BE2C (cell line): ENCODE measurements at regions not wholly inside any gene's neighbourhood (a gene's known extent, or its start where the extent isn't known, plus 50 kb on each side); places are given as distances from the start of the nearest gene placed in this dataset.
A peak's percentile ranks its signal among the peaks of the same experiment; 100 is the strongest.

ENCODE experiments used
- DNase-seq: peaks from one replicate; pipeline ENCODE4 v3.0.0-alpha.2; 2020
- H3K27me3 ChIP-seq: fragments of 250-450 bp; sonication (Bioruptor Pico); 2 replicates; pipeline ENCODE4 v1.5.1; 2020; ENCODE audit warnings: mild to moderate bottlenecking
- H3K36me3 ChIP-seq: fragments of 250-450 bp; sonication (Bioruptor Pico); 2 replicates; pipeline ENCODE4 v1.5.1; 2020; ENCODE audit warnings: mild to moderate bottlenecking
- H3K4me1 ChIP-seq: fragments of 250-450 bp; sonication (Bioruptor Pico); 2 replicates; pipeline ENCODE4 v1.5.1; 2020
- H3K4me3 ChIP-seq: 2 replicates; pipeline ENCODE4 v1.5.1; 2011; ENCODE audit warnings: low read depth, low read length
- H3K9me3 ChIP-seq: fragments of 250-450 bp; sonication (Bioruptor Pico); 2 replicates; pipeline ENCODE4 v1.5.1; 2020
- TF ChIP-seq, protein P1 (sequence below): IDR thresholded peaks from 2 replicates; pipeline ENCODE4 v1.5.1; 2012; ENCODE audit warnings: mild to moderate bottlenecking, low read depth, low read length

DNA sequence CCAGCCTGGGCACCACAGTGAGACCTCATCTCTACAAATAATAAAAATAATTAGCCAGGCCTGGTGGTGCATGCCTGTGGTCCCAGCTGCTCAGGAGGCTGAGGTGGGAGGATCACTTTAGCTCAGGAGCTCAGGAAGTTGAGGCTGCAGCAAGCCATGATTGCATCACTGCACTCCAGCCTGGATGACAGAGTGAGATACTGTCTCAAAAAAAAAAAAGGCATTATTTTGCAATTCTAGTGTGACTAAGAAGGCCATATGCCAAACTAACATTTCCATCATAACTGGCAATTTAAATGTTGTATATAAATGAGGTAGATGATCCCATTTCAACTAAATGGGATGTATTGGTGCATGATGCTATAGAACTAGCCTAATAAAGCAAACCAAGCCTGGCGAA is 632.8 kb upstream of the KLF12 start:
- TF ChIP-seq, protein P1, sequence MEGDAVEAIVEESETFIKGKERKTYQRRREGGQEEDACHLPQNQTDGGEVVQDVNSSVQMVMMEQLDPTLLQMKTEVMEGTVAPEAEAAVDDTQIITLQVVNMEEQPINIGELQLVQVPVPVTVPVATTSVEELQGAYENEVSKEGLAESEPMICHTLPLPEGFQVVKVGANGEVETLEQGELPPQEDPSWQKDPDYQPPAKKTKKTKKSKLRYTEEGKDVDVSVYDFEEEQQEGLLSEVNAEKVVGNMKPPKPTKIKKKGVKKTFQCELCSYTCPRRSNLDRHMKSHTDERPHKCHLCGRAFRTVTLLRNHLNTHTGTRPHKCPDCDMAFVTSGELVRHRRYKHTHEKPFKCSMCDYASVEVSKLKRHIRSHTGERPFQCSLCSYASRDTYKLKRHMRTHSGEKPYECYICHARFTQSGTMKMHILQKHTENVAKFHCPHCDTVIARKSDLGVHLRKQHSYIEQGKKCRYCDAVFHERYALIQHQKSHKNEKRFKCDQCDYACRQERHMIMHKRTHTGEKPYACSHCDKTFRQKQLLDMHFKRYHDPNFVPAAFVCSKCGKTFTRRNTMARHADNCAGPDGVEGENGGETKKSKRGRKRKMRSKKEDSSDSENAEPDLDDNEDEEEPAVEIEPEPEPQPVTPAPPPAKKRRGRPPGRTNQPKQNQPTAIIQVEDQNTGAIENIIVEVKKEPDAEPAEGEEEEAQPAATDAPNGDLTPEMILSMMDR, result no peak
- Histone ChIP-seq H3K27me3 (no peaks in the 10 kb centered on the region), H3K4me3 (no peak overlapping the region), H3K36me3 (no peaks in the 10 kb centered on the region), H3K9me3 (no peaks in the 10 kb centered on the region), H3K4me1 (no peaks in the 10 kb centered on the region)
- no peak for DNase-seq

DNA sequence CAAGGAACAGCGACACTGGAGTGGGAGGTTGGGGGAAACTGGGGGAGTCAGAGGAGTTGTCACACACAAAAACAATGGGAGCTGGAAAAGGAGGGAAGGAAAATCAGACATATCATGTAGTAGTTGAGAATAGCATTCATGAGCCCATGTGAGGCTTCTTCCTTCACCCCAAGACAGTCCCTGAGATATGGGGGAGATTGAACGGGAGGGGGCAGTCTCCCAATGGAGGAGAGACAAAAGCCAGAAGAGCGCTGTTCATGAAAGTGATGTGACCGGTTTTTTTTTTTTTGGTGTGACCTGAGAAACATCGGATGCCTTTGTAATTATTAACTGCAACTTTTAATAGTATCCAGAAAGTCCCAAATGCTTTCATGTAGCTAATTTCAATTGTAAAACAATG is 631.8 kb upstream of the KLF12 start:
- H3K4me1 ChIP-seq, result no peaks in the 10 kb centered on the region
- no peak for DNase-seq
- TF ChIP-seq, protein P1, result no peak

GRCh38 chr13:74761801-74762757 is 627.9 kb upstream of the KLF12 start:
- TF ChIP-seq, protein P1, result no peak
- no peaks in the 10 kb centered on the region for H3K27me3 ChIP-seq
- DNase-seq, result no peak
- no peaks in the 10 kb centered on the region for H3K9me3 ChIP-seq
- H3K4me1 ChIP-seq, result no peaks in the 10 kb centered on the region
- no peaks in the 10 kb centered on the region for H3K36me3 ChIP-seq
- no peak overlapping the region for H3K4me3 ChIP-seq

More for the DNA sequence above, 631.8 kb upstream of the KLF12 start:
- Histone ChIP-seq H3K4me3 (no peak overlapping the region), H3K27me3 (no peaks in the 10 kb centered on the region), H3K9me3 (no peaks in the 10 kb centered on the region), H3K36me3 (no peaks in the 10 kb centered on the region)

- DNase-seq, result no peak
- H3K9me3 ChIP-seq, result no peaks in the 10 kb centered on the region
- no peaks in the 10 kb centered on the region for H3K36me3 ChIP-seq
- no peaks in the 10 kb centered on the region for H3K4me1 ChIP-seq
- no peak overlapping the region for H3K4me3 ChIP-seq
- no peaks in the 10 kb centered on the region for H3K27me3 ChIP-seq
- TF ChIP-seq, protein P1, result no peak
Measured at GRCh38 chr13:74758188-74758587, 624.0 kb upstream of the KLF12 start.

DNA sequence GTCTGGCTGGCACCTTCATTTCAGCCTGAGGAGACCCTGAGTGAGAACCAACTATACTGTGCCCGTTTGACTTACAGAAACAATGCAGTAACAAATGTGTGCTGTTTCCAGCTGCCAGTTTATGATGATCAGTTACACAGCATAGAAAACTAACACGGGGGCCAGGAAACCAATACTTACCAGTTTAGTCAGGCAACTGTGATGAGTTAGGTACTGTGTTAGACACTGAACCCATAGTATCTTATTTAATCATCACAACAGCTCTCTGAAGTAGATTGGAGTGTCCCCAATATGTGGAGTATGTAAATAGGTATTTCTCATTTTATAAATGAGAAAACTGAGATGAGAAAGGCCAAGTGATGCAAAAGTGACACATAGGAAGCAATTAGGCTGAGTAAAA is 620.9 kb upstream of the KLF12 start:
- TF ChIP-seq, protein P1, result no peak
- H3K4me3 ChIP-seq, result no peak overlapping the region
- H3K4me1 ChIP-seq, result peaks cover 7% of the 10 kb centered on the region
- no peaks in the 10 kb centered on the region for H3K36me3 ChIP-seq
- H3K27me3 ChIP-seq, result no peaks in the 10 kb centered on the region
- no peaks in the 10 kb centered on the region for H3K9me3 ChIP-seq
- no peak for DNase-seq

GRCh38 chr13:74751739-74752138 is 617.5 kb upstream of the KLF12 start:
- TF ChIP-seq, protein P1, result peak; percentile 28; the same call in 1 of the 2 replicates
- Histone ChIP-seq H3K4me3 (no peak overlapping the region; the same call in 1 of the 2 replicates), H3K36me3 (no peaks in the 10 kb centered on the region), H3K9me3 (no peaks in the 10 kb centered on the region), H3K4me1 (peaks cover 7% of the 10 kb centered on the region), H3K27me3 (no peaks in the 10 kb centered on the region)
- DNase-seq, result peak; percentile 88
